Spleen (tissue), 11 donors: ENCODE measurements at regions not wholly inside any gene's neighbourhood (a gene's known extent, or its start where the extent isn't known, plus 50 kb on each side); places are given as distances from the start of the nearest gene placed in this dataset.

Experiments
- DNase-seq: peaks from one replicate; pipeline ENCODE4 v3.0.0-alpha.2; 2020
- H3K27ac ChIP-seq, 8 donors: fragments of 200-600 bp; sonication (generic) in 7 of 8; 1 replicate in 4 of 8; 2 replicates in 4 of 8; pipeline versions ENCODE4 v1.5.0 to v1.8.0; 2016 to 2021; ENCODE audit warnings: inconsistent platforms in 4 of 8, mild to moderate bottlenecking in 4 of 8, moderate library complexity in 1 of 8
- H3K27me3 ChIP-seq, 7 donors: fragments of 200-600 bp; sonication (generic) in 6 of 7; replicated peaks in 1 of 7; 1 replicate in 4 of 7; 2 replicates in 3 of 7; pipeline versions ENCODE4 v1.5.0 to v1.8.0; 2016 to 2021; ENCODE audit warnings: inconsistent platforms in 3 of 7, mild to moderate bottlenecking in 1 of 7
- H3K36me3 ChIP-seq, 6 donors: fragments of 200-600 bp; sonication (generic) in 5 of 6; 1 replicate in 4 of 6; 2 replicates in 2 of 6; pipeline versions ENCODE4 v1.5.0 to v1.8.0; 2016 to 2021; ENCODE audit warnings: inconsistent platforms in 2 of 6
- H3K4me1 ChIP-seq, 6 donors: fragments of 200-600 bp; sonication (generic) in 5 of 6; 1 replicate in 3 of 6; 2 replicates in 3 of 6; pipeline versions ENCODE4 v1.5.0 to v1.8.0; 2016 to 2021; ENCODE audit warnings: inconsistent platforms in 3 of 6
- H3K4me3 ChIP-seq, 8 donors: fragments of 200-600 bp; sonication (generic) in 7 of 8; 1 replicate in 4 of 8; 2 replicates in 4 of 8; pipeline versions ENCODE4 v1.5.0 to v1.8.0; 2016 to 2021; ENCODE audit warnings: inconsistent platforms in 4 of 8, mild to moderate bottlenecking in 4 of 8, moderate library complexity in 2 of 8
- H3K9me3 ChIP-seq, 8 donors: fragments of 200-600 bp; sonication (generic) in 7 of 8; 1 replicate in 4 of 8; 2 replicates in 4 of 8; pipeline versions ENCODE4 v1.5.0 to v1.8.0; 2016 to 2021; ENCODE audit warnings: inconsistent platforms in 4 of 8
- CTCF ChIP-seq, 11 experiments: fragments of 200-600 bp in 7 of 11; fragments of 450-650 bp in 4 of 11; sonication (generic) in 4 of 11; IDR thresholded peaks in 8 of 11; conservative IDR thresholded peaks in 3 of 11; 1 replicate in 7 of 11; 2 replicates in 4 of 11; pipeline versions ENCODE4 v1.4.0 to v1.8.0; 2016 to 2021; ENCODE audit warnings: antibody characterized with exemption in 11 of 11, inconsistent platforms in 4 of 11, mild to moderate bottlenecking in 1 of 11
- POLR2A ChIP-seq, 3 donors: fragments of 450-650 bp; IDR thresholded peaks; one replicate each; pipeline ENCODE4 v1.5.1; 2017; ENCODE audit warnings: antibody characterized with exemption in 3 of 3, mild to moderate bottlenecking in 1 of 3
- POLR2AphosphoS5 ChIP-seq, 3 donors: sonication (generic); formaldehyde crosslinking; IDR thresholded peaks; one replicate each; pipeline ENCODE4 v1.5.1; 2017; ENCODE audit warnings: antibody characterized with exemption in 3 of 3
- WGBS, 5 donors: extraction: QIAGEN DNeasy Blood & Tissue Kit in 3 of 5; methylation state at CpG; one replicate each; pipeline versions ENCODE4 v1.1.5 to v1.1.7; 2013 to 2018; 5-methylcytosine and 5-hydroxymethylcytosine counted together
- intact Hi-C: fragments of 100-400 bp; cut with DNase I; formaldehyde crosslinking; loops from one replicate; pipeline ENCODE4 v1.15.0; 2023; ENCODE audit warnings: low total_unique reads
- donor health status: healthy with polysubstance abuse.
- donor health status: DM: no; HTN: no; CAD: no; lungs with moderate emphysema.
- donor health status: DM: no; HTN: no; CAD: no.
- donor health status: Bipolar disorder and iron deficiency.
- donor health status: healthy.
- donor health status: DM: no; HTN: no; CAD: no.
- donor health status: DM: yes; HTN: yes; CAD: no.

DNA sequence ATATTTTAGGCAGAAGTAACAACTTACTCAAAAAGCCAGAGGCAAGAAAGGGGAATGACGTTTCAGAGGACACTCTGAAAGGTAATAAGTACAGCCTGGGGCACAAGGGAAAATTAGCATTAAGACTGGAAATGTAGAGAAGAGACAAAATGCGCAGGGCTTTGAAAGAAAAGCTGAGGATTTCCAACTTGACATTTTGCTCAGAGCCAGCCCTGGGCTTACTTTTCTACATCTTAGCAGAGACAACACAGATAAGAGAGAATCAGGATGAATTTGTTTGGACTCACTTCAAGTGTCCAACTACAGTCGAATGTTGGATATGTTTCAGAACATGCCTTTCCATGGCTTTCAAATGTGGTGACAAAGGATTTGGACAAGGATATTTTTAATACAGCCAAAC lies 808.9 kb upstream of the LUZP2 start:
- H3K27ac ChIP-seq = no peak overlapping the region
- no peaks in the 10 kb centered on the region for H3K4me1 ChIP-seq
- WGBS, 5 donors = 79 to 93% (median 81%) methylated on average over 3 of the region's 3 CpGs
- no peak for TF ChIP-seq POLR2A (IDR thresholded peaks at IDR 0.05)
- TF ChIP-seq POLR2AphosphoS5 (IDR thresholded peaks at IDR 0.05) = no peak
- no peak for TF ChIP-seq CTCF (IDR thresholded peaks at IDR 0.05 in 8 of 11, conservative IDR thresholded peaks at IDR 0.05 in 3 of 11)
- intact Hi-C loops = no loop called here
- no peaks in the 10 kb centered on the region for H3K27me3 ChIP-seq
- no peaks in the 10 kb centered on the region for H3K9me3 ChIP-seq
- DNase-seq = no peak
- H3K4me3 ChIP-seq = no peak overlapping the region
- no peaks in the 10 kb centered on the region for H3K36me3 ChIP-seq

- Histone ChIP-seq H3K27me3 (no peaks in the 10 kb centered on the region), H3K9me3 (no peaks in the 10 kb centered on the region), H3K36me3 (no peaks in the 10 kb centered on the region), H3K4me1 (no peaks in the 10 kb centered on the region), H3K4me3 (no peak overlapping the region), H3K27ac (no peak overlapping the region)
- 81 to 93% (median 89%) methylated on average over 4 of the region's 4 CpGs for WGBS, 5 donors
- no peak for DNase-seq
- intact Hi-C loops = no loop called here
- TF ChIP-seq POLR2A (IDR thresholded peaks at IDR 0.05) (no peak), CTCF (IDR thresholded peaks at IDR 0.05 in 8 of 11, conservative IDR thresholded peaks at IDR 0.05 in 3 of 11) (no peak)
Observed at GRCh38 chr11:23688411-23688810, 808.4 kb upstream of the LUZP2 start.

GRCh38 chr11:23688835-23689234 lies 808.0 kb upstream of the LUZP2 start:
- WGBS, 5 donors = 53 to 70% (median 63%) methylated on average over 4 of the region's 4 CpGs

GRCh38 chr11:23696688-23697415 lies 800.0 kb upstream of the LUZP2 start:
- intact Hi-C loops = no loop called here
- Histone ChIP-seq H3K9me3 (no peaks in the 10 kb centered on the region), H3K27ac (no peak overlapping the region), H3K36me3 (no peaks in the 10 kb centered on the region), H3K4me3 (no peak overlapping the region), H3K4me1 (no peaks in the 10 kb centered on the region), H3K27me3 (no peaks in the 10 kb centered on the region)
- no peak for DNase-seq
- TF ChIP-seq POLR2AphosphoS5 (IDR thresholded peaks at IDR 0.05) (no peak), CTCF (IDR thresholded peaks at IDR 0.05 in 8 of 11, conservative IDR thresholded peaks at IDR 0.05 in 3 of 11) (no peak), POLR2A (IDR thresholded peaks at IDR 0.05) (no peak)
- WGBS, 5 donors = 72 to 85% (median 83%) methylated on average over 5 of the region's 5 CpGs

More at GRCh38 chr11:23688835-23689234, 808.0 kb upstream of the LUZP2 start:
- no peaks in the 10 kb centered on the region for H3K36me3 ChIP-seq
- no peaks in the 10 kb centered on the region for H3K27me3 ChIP-seq
- intact Hi-C loops = no loop called here
- no peaks in the 10 kb centered on the region for H3K9me3 ChIP-seq
- H3K27ac ChIP-seq = no peak overlapping the region
- H3K4me1 ChIP-seq = no peaks in the 10 kb centered on the region
- TF ChIP-seq CTCF (IDR thresholded peaks at IDR 0.05 in 8 of 11, conservative IDR thresholded peaks at IDR 0.05 in 3 of 11) (no peak), POLR2A (IDR thresholded peaks at IDR 0.05) (no peak), POLR2AphosphoS5 (IDR thresholded peaks at IDR 0.05) (no peak)
- no peak for DNase-seq
- no peak overlapping the region for H3K4me3 ChIP-seq
